Caki2 (cell line): ENCODE measurements at regions not wholly inside any gene's neighbourhood (a gene's known extent, or its start where the extent isn't known, plus 50 kb on each side); places are given as distances from the start of the nearest gene placed in this dataset.
"Not testable (repeated sequence)": the region's sequence is repeated elsewhere in the genome, so short reads cannot be mapped to it uniquely, and the experiment has no call there.

Experiments
- DNase-seq: peaks from one replicate; pipeline ENCODE4 v3.0.0-alpha.2; 2015; ENCODE audit warnings: low read depth
- in situ Hi-C: cut with HindIII; loops from 2 replicates; pipeline ENCODE4 v1.10.0; 2016; ENCODE audit warnings: low sequenced_read_pairs, low pct_unique_long_range_greater_than_20kb, mixed read lengths

DNA sequence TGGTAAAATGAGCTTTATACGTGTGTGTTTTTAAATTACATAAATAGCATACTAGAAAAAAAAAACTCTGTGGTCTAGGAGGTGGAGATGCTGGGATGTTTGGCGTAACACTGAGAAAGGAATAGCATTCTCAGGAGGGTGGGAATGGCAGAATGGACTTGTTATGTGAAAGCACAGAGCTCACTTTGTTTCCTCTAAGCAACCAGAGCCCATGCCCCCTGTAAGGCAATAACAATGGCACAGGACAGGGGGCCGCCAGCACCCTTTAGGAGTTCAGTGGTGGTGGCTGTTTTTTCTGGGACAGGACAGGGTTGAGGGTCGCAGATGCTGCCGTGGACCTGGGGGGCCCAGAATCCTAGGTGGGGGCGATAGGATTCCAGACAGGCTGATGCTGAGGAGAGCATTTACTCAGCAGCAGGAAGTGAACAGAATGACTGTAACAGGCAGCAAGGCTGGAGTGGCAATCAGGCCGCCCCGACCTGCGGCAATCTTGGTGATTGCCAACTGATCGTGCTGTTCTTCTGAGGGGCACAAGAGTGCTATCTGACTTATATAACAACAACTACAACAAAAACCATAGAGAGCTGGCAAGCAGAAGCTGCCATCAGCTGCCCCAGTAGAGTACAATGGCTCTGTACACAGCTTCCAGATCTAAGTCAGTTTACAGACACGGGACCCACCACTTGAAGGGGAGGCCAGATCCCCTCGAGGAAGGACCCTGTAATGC, 160.4 kb downstream of the UACA start:
- in situ Hi-C loops: no loop called here
- no peak for DNase-seq

DNA sequence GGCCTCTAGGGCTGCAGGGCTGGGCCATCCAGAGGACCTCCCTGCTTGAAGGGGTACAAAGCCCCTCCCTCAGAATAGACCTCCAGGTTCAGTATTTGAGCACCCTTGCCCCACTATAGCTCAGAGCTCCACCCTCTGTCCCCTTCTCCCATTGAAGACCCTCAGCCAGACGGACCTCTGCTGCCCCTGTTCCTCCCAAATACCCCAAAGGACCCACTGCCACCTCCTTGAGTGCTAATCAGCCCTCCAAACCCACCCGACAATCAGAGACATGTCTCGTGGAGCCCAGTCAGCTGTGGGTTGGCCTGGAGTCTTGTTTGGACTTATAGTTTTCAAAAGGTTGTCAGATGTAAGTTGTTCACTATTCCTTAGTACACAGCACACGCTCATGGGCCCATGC, 161.1 kb downstream of the UACA start:
- no peak for DNase-seq
- in situ Hi-C loops: no loop called here

DNA sequence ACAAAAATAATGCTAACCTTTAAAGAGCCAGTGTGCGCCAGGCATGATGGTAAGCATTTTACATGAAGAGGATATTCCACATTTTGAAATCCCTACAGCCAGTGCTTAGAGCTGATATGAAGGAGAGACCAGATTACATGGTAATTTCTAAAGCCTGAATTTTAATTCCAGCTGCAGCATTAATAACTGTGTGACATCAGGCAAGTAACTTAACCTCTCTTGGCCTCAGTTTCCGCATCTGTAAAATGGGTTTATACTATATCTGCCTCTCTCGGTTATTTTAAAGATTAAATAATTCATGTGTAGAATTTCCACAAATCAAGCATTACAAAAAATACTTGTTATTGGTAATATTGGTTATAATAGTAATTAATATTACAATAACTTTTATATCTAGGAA, 165.4 kb downstream of the UACA start:
- in situ Hi-C loops: no loop called here
- DNase-seq: no peak

- in situ Hi-C loops: no loop called here
- no peak for DNase-seq
Measured at GRCh38 chr15:70597056-70597603, 166.2 kb downstream of the UACA start.

GRCh38 chr15:70596354-70597055, 166.9 kb downstream of the UACA start:
- in situ Hi-C loops: no loop called here
- DNase-seq: peak; percentile 37

- in situ Hi-C loops: no loop called here
- no peak for DNase-seq
Measured at GRCh38 chr15:70593795-70594194, 169.6 kb downstream of the UACA start.

GRCh38 chr15:70589728-70590127, 173.6 kb downstream of the UACA start:
- no peak for DNase-seq
- in situ Hi-C loops: no loop called here

DNA sequence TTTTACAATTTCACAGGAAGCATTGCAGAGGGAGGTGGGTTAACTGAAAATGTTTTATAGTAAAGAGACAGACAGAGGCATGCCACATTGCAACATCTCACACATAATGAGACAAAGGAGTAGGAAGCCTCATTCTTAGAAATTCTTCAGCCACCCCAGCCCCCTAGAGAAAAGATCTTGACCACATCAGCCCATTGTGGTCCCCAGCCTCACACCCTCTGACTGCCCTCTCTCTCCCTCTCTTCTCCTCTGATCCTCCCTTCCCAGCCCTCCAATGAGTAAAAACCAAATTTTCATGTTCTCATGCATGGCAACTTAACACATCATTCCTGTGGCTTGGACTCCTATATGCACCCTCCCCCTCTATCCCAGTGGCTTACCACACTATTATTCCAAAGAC, 174.1 kb downstream of the UACA start:
- in situ Hi-C loops: no loop called here
- no peak for DNase-seq

GRCh38 chr15:70588613-70589012, 174.7 kb downstream of the UACA start:
- no peak for DNase-seq
- in situ Hi-C loops: no loop called here

- in situ Hi-C loops: no loop called here
- DNase-seq: no peak
Measured at GRCh38 chr15:70587896-70588567, 175.3 kb downstream of the UACA start.

GRCh38 chr15:70587012-70587634, 176.2 kb downstream of the UACA start:
- DNase-seq: not testable (repeated sequence)

GRCh38 chr15:70586241-70586640, 177.1 kb downstream of the UACA start:
- no peak for DNase-seq
- in situ Hi-C loops: no loop called here

More at GRCh38 chr15:70587012-70587634, 176.2 kb downstream of the UACA start:
- in situ Hi-C loops: not testable (repeated sequence)

- in situ Hi-C loops: no loop called here
- DNase-seq: no peak
Measured at GRCh38 chr15:70585707-70586034, 177.7 kb downstream of the UACA start.

DNA sequence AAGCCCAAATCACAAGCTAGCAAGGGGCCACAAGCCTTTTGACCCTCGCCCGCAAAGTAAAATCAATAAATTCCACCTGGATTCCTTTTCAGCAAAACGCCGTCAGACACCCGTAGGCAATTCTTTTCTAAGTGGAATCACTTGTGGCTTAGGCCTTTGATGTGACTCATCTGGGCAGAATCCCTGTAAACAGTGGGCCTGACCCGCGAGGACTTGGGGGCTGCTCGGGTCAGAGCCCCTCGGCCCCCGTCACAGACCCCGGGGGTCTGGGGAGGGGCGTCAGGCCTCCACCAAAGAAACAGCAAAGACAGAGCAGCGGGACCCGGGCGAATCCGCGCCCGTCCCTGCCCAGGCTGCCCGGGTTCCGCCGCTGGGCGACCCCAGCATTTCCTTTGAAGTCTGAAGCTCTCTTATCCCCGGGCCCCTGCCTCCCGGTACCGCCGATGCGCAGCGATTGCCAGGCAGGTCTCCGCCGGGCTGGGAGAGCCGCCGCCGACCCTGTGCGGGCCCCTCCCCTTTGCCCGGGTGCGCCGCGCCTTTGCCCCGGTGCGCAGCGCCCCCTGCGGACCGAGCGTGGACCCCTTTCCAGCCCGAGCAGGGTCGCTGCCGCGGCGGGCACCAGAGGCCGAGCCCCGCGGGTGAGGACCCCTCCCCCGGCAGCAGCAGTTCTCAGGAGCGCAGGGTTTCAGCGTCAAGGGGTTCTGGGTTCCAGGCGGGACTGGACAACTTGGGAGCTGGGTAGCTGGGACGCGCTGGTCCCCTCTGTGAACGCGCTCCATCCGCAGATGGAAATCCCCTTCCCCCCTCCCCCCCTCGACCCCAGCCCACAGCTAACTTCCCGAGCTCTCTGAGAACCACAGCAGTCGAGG, 178.3 kb downstream of the UACA start:
- DNase-seq: no peak
- in situ Hi-C loops: no loop called here

GRCh38 chr15:70584441-70584837, 178.9 kb downstream of the UACA start:
- no peak for DNase-seq
- in situ Hi-C loops: no loop called here

DNA sequence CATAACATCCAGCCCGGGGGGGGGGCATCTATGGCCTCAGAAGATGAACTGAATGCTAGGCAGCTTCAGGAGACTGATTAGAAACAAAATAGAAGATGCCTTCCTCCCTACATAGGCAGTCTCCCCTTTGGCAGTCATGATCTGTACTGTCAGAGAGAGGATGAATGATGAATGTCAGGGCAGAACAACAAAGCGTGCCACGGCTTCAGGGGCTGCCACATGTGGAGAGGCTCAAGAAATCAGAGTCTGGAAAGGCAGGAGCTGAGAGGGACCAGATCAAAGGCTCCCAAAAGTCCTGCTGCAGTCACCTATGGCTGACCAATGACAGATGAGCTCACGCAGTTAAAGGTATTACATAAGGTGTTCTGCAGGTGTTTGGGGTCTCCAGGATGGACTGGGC, 180.4 kb downstream of the UACA start:
- in situ Hi-C loops: no loop called here
- DNase-seq: no peak

DNA sequence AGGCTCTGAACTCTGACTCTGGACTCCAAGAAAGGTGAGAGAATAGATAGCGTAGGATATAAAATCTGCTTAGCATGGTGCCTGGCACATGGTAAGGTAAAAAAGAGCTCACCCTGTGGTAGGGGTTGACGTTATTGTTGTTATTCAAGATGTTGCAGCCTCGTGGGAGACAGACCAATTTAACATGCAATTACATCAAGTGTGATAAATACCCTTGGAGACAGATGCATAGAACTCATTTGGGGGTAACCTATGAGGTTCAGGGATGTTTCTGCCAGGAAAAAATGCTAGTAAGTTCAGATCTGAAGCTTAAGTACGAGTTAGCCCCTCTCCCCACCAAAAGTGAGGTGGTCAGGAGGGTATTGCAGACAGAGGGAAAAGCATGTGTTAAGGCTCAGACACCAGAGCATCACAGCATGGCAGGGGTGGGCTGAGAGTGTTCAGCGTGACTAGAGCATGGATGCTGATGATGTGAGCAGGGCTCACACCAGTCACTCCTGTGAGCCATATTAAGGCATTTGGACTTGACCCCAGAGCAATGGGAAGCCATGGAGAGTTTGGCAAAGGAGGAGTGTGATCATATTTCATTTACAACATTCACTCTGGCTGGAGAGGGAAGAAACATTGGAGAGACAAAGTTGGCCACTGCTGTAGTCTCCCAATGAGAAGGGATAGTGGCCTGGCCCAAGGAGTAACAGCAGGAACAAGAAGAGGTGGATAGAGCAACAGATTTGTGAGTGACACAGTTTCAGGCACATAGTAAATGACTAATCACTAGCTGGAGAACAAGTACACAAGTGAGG, 181.0 kb downstream of the UACA start:
- in situ Hi-C loops: no loop called here
- no peak for DNase-seq
